SKM-1 (cell line): ENCODE measurements at regions not wholly inside any gene's neighbourhood (a gene's known extent, or its start where the extent isn't known, plus 50 kb on each side); places are given as distances from the start of the nearest gene placed in this dataset.
"Not testable (repeated sequence)": the region's sequence is repeated elsewhere in the genome, so short reads cannot be mapped to it uniquely, and the experiment has no call there.

Source experiments
- DNase-seq: peaks from one replicate; lab custom pipeline; 2025; ENCODE audit not compliant: unreplicated experiment; lab: John Stamatoyannopoulos, UW

DNA sequence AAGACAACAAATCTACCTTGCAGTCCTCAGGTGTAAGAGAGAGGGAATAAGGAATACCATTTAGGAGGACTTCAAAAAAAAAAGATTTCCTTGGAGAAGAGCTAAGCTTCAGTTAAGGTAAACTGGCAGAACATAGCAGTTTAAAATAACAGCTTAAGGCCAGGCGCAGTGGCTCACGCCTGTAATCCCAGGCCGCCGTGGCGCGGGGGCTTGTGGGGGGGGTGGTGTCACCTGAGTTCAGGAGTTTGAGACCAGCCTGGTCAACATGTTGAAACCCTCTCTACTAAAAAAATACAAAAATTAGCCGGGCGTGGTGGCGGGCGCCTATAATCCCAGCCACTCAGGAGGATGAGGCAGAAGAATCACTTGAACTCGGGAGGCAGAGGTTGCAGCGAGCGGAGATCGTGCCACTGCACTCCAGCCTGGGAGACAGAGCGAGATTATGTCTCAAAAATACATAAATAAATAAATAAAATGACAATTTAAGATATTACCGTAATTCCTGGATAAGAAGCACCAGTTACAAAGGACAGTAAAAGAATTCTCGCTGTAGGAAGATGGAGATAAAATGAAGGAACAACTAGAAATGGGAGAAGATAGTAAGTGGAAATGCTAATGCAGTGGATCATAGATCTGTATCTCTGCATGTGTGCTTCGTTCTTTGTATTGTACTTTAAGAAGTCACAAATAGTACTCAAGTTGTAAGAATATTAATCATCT lies 1140.2 kb downstream of the NCAM2 start:
- DNase-seq = no peak

DNA sequence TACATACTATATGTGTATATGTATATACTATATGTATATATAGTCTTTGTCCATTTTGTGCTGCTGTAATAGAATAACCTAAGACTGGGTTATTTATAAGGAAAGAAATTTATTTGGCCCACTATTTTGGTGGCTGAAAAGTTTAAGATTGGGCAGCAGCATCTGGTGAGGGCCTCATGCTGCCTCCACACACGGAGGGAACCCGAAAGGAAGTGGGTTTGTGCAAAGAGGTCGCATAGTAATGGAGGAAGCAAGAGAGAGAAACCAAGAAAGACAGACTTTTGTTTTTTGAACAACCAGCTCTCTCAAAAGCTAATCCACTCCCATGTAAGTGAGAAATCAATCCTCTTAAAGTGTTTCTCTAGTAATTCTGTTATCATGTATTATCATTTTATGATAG lies 1147.3 kb downstream of the NCAM2 start:
- DNase-seq = no peak

DNA sequence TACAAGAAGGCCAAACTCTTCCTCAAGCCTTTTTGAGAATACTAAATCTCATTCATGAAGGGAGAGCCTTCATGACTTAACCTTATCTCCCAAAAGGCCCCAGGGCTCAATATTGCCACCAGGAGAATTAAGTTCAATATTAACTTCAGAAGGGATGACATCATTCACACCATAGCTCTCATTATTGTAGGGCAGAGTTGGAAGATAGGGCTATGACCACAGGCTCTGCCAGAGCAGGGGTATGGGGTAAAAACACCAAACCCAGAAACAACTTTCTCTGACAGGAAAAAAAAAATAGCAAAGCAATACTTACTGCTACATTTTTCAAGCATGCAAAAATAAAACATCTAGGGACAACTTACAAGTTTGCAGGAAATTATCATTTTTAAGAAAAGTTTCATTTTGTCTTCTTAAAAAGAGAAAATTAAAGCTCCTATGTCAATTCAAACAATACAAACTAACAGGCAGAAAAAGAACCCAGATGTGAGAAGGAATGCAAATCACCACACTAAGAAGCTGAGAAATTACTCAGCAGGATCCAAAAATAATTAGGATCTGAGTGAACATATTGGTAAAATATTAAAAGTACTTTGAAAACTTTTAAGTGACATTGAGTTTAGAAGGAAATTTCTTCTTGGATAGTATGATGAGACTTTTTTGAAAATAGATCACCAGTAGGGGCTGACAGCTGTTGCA lies 1156.5 kb downstream of the NCAM2 start:
- no peak for DNase-seq

DNA sequence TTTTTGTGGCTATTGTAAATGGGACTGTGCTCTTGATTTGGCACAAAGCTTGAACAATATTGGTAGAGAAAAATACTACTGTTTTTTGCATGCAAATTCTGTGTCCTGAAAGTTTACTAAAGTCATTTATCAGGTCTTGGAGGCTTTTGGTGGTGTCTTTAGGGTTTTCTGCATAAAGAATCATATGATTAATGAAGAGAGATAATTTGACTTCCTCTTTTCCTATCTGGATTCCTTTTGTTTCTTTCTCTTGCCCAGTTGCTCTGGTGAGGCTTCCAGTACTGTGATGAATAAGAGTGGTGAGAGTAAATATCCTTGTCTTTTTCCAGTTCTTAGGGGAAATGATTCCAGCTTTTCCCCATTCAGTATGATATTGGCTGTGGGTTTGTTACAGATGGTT lies 1166.7 kb downstream of the NCAM2 start:
- no peak for DNase-seq

DNA sequence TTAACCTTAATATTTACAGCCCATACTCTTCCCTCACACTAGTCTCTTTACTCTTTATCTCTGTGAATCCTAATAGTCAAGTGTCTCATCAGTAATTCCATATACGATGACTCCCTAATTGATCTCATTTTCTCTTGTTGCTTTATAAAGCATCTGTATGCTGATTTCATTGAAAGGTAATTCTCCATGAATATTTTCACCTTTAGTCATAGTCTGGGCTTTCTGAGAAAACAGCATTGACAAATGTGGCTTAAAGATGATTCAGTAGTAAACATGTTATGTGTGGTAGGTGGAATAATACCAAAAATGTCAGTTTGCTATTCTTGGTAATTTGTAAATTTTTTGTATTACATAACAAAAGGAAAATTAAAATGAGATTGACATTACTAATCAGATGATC lies 1176.5 kb downstream of the NCAM2 start:
- DNase-seq = no peak

GRCh38 chr21:22189278-22189677 lies 1191.1 kb downstream of the NCAM2 start:
- no peak for DNase-seq

- no peak for DNase-seq
These were observed 1193.4 kb downstream of the NCAM2 start for GRCh38 chr21:22191581-22191980.

- DNase-seq = no peak
These were observed 1194.6 kb downstream of the NCAM2 start for GRCh38 chr21:22192766-22193165.

- DNase-seq = not testable (repeated sequence)
These were observed 1196.8 kb downstream of the NCAM2 start for GRCh38 chr21:22194986-22195385.

GRCh38 chr21:22200378-22201092 lies 1202.3 kb downstream of the NCAM2 start:
- DNase-seq = no peak

DNA sequence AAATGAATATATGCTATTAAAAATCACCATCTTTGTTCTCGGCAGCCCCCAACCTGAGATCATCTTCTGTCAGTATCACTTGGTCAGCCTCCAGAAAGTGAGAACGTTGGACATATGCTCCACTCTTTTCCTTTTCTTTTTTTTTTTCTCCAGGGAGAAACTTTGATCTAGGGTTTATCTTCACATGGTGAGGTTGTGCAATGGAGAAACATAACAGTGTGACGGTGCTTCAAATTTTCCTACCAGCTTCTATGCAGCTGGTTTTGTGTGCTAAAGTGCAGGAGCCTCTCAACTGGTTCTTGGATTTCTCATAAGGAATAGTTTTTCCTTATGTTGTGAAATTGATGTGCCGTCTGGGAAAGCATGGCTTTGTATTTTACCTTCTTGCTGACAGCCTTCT lies 1202.9 kb downstream of the NCAM2 start:
- DNase-seq = no peak

GRCh38 chr21:22201669-22202068 lies 1203.5 kb downstream of the NCAM2 start:
- DNase-seq = no peak

DNA sequence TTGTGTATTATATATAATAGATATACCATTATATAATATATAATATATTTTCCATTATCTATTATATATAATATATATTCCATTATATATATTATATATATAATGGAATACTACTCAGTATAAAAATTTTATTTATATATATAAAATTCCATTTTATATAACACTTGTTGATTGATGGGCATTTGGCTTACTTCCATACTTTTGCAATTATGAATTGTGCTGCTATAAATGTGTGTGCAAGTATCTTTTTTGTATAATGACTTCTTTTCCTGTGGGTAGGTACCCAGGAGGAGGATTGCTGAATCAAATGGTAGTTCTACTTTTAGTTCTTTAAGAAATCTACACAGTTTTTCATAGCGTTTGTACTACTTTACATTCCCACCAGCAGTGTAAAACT lies 1211.1 kb downstream of the NCAM2 start:
- no peak for DNase-seq

DNA sequence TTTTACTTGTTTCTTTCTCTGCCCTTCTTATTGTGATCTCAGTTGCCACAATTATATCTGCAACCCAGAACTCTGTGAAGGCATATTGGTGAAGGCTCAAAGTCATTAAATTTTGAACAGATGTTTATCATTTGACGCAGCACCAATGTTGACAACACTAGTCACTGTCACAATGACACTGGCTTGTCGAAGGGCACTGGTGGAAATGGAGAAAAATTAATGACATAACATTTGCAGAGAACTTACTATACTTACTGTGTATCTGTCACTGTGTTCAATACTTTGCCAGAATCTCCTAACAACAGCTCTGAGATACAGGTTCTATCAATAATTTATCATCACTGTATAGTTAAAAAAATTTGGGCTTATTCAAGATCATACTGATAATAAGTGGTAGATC lies 1213.7 kb downstream of the NCAM2 start:
- no peak for DNase-seq

DNA sequence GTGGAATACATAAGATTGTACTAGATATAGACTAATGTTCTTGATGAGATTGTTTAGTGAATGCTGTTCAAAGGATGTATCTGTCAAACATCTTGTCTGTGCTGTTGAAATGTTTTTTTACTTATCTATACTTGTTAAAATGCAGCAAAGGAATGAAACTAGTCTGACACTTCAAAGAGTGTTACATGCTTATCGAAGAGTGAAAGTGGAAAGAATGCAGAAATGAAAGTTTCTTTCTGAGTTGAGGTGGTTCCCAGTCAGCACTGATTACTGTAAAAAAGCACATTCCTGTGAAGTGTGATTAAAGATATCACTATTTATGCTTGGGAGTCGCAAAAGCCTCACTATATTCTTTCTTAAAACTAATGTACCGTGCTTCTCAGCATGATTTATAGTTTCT lies 1225.2 kb downstream of the NCAM2 start:
- no peak for DNase-seq

DNA sequence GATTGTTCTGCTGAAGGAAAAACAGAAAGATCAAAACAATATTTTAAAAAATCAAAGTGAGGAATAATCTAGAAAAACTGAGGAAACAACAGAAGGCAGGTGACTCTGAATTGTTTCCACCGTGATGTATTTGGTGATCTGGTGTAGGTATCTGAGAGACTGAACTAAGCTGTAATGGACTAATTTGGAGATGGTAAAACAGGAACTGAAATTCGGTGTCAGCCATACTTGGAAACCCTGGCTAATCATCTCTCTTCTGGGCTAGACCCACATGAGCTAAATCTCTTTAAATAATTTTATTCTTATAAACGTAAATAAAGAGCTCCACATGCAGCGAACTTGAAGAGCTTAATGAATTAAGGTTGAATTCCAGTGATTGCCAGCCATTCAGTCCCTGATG lies 1226.1 kb downstream of the NCAM2 start:
- DNase-seq = no peak

DNA sequence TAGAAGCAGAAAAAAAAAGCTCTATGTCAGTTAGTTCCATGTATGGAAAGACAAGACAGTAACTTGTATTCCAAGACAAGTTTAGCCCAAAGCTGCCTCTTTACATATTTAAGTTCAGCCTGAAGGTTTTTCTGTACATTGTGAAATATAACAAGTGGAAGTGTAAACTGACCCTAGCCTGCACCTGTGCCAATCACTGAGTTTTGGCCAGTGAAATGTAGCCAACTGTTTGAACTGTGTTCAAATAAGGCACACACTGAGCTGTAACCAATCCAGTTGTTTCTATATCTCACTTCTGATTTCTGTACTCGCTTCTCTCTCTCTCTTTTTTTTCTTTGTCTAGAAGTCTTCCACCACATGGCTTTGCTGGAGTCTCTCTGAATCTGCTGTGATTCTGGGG lies 1227.1 kb downstream of the NCAM2 start:
- DNase-seq = no peak

- DNase-seq = no peak
These were observed 1232.8 kb downstream of the NCAM2 start for GRCh38 chr21:22231013-22231412.

- DNase-seq = no peak
These were observed 1237.8 kb downstream of the NCAM2 start for GRCh38 chr21:22235866-22236590.

- DNase-seq = no peak
These were observed 1246.3 kb downstream of the NCAM2 start for GRCh38 chr21:22244516-22244915.

DNA sequence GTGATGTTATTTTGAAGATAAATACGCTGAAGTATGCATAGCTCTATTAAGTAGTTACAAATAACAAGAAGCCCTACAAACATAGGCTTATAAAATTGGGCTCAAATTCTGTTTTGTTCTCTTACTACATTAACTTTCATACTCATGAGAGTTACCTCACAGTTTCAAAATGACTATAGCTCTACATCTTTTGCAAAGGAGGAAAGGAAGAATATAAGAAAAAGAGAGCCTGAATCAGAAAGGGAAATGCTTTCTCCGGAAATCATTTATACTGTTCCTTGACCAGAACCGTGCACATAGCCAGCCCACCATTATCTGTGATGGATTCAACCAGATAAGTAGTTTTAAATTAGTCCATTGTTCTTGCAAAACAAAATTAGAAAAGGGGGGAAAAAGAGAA lies 1252.1 kb downstream of the NCAM2 start:
- DNase-seq = no peak

DNA sequence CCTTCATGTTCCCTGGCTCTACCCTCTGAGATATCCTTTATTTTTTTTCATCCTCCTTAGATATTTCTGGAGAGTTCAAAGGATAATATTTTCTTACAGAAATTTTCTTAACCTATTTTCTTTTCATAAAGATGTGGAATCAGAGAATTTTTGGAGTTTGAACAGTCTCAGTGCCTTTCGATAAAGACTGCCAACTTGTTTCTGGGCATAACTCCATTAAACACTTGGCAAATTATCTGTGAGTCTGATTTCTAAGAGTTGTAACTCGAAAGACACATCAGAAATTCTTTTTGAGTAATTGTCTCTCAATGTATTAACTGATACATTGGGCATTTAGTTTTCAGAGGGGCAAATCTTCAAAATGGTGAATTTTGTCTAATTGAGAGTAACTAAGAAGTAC lies 1255.6 kb downstream of the NCAM2 start:
- DNase-seq = no peak
